Fibroblast of villous mesenchyme (primary cell): ENCODE measurements at regions not wholly inside any gene's neighbourhood (a gene's known extent, or its start where the extent isn't known, plus 50 kb on each side); places are given as distances from the start of the nearest gene placed in this dataset.

ENCODE experiments used
- DNase-seq: peaks from one replicate; pipeline ENCODE4 v3.0.0-alpha.2; 2010; ENCODE audit warnings: low read depth
- H3K4me3 ChIP-seq: 2 replicates; pipeline ENCODE4 v1.5.1; 2011; ENCODE audit warnings: low read depth, mild to moderate bottlenecking, low read length
- TF ChIP-seq, protein P1 (sequence below): IDR thresholded peaks from 2 replicates; pipeline ENCODE4 v1.5.1; 2012; ENCODE audit warnings: low read depth, mild to moderate bottlenecking, low read length; ENCODE audit not compliant: insufficient read depth

DNA sequence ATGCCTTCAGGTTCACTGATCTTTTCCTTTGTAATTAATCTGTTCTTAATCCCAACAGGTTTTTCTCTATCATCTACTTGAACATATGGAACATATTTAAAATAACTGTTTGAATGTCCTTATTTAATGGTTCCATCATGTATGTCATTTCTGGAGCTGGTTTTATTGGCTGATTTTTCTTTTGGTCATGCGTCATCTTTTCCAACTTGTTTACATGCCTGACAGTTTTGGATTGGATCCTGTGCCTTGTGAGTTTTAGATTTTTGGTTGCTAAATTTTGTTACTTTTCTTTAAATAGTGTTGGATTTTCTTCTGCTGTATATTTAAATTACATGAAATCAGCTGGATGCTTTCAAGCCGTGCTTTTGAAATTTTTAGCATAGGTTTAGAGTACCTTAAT is 237.3 kb upstream of the DAAM1 start:
- no peak for DNase-seq
- H3K4me3 ChIP-seq, result no peak overlapping the region
- TF ChIP-seq, protein P1, sequence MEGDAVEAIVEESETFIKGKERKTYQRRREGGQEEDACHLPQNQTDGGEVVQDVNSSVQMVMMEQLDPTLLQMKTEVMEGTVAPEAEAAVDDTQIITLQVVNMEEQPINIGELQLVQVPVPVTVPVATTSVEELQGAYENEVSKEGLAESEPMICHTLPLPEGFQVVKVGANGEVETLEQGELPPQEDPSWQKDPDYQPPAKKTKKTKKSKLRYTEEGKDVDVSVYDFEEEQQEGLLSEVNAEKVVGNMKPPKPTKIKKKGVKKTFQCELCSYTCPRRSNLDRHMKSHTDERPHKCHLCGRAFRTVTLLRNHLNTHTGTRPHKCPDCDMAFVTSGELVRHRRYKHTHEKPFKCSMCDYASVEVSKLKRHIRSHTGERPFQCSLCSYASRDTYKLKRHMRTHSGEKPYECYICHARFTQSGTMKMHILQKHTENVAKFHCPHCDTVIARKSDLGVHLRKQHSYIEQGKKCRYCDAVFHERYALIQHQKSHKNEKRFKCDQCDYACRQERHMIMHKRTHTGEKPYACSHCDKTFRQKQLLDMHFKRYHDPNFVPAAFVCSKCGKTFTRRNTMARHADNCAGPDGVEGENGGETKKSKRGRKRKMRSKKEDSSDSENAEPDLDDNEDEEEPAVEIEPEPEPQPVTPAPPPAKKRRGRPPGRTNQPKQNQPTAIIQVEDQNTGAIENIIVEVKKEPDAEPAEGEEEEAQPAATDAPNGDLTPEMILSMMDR, result no peak

DNA sequence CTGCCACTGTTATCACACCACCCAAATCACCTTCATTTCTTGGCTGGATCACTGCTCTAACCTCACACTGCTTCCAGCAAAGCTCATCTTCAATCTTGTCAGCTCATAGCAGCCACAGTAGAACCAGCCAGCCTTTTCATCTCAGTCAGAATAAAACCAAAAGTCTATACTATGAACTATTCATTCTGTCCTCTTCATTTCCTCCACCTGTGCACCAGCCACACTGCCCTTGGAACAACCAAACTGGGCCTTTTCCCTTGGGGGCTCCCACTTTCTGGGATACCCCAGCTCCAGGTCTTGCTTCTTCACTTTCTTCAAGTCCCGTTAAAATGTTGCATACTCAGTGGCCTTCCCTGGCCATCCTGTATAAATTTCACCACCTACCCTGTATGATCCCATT is 234.4 kb upstream of the DAAM1 start:
- TF ChIP-seq, protein P1, result no peak
- DNase-seq, result no peak
- no peak overlapping the region for H3K4me3 ChIP-seq

DNA sequence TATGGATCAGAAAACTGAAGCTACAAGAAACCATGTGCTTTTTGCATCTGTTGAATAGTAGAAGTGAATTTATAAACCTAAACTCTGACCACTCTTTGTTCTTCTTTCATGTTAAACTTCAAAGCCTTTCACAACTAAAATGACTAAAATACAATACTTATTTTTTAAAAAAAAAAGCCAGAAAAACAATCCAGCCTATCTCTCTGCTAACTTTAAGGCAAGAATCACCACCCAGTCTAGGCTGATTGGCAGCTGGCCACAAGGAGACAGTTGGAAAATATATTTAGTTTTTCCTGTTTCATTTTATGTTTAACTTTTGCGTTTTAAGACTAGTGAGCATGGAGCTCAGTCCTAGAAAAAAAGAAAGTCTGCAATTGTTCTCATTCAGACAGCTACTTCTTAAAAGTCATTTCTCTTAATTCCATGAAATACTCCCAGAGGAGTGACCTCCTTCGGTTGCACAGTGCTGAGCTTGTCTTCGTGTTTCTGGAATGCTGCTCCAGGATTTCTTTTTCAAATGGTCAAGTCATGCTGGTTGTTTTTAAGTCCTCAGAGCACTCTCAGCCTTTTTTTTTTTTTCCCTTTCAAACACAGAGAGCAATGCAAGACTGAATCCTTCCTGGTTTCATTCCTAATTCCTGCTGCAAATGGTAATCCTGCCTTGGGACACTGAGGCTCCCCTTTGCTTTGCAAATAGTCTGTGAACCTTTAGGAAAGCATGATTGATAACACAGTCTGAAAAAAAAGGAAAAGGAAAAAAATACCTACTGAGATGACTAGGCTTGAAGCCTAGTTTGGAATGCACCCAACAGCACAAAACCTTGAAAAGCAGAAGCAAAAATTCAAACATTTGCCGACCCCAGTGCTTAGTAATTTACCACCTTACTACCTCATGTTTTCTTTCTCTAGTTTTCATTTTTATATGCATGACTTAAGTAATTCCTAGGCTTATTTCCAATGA is 233.3 kb upstream of the DAAM1 start:
- no peak overlapping the region for H3K4me3 ChIP-seq
- TF ChIP-seq, protein P1, result no peak
- peak; percentile 44 for DNase-seq

DNA sequence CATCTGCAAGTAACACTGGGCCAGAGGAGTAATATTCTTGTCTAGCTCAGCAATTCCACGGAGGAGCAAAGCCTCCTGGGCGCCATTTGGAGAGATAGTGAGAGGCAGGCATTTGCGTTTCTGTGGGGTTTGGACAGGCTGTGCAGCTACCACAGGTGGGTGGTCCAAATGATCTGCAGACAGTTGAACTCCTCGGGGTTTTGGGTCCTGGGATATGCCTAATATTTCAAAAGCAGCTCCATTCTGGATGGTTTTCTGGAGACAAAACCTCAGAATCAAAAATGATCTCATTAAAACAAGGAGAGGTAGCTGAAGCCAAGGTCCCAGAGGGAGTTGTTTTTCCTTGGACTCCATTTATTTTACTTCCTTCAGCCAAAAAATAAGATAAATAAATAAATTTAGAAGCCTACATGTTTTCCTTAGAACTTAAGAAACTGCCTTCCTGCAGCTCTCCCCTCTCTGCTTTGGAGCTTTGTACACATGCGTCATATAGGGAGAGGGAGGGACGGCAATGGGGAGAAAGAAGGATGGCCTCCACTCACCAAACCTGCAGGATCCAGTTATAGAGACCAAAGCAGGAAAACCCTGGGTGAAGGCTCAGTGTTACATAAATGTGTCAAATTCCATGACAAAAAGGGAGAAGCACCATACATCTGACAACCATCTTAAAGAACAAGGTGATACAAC is 227.3 kb upstream of the DAAM1 start:
- DNase-seq, result no peak
- TF ChIP-seq, protein P1, result no peak
- no peak overlapping the region for H3K4me3 ChIP-seq

DNA sequence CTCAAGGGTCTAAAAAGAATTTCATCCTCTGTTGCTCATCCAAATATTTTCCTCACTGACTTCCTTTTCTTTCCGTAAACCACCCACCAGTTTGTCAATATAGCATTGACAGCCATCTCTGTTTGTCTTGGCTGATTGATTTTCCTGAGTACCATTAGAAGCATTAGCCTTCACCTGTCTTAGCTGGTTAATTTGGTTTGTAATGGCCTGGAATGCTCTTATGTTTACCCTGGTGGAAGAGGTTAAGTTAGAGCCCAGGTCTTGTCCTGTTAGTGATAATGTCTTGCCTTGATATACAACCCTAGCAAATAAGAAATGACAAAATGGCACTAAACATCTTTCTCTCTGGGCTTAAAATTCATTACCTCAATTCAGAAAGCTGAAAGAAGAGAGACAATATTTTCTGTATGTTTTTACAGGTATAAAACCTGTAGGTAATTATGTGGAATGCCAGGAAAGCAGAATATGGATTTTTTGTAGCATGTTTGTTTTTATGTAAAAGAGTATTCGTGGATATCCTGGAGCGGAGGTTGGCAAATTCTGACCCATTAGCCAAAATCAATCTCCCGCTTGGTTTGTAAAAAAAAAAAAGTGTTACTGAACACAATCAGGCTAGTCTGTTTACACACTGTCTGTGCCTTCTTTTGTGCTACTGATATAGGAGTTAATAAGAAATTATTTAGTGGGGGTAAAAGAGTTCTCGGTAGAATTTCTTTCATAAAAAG is 224.4 kb upstream of the DAAM1 start:
- no peak for DNase-seq
- TF ChIP-seq, protein P1, result no peak

DNA sequence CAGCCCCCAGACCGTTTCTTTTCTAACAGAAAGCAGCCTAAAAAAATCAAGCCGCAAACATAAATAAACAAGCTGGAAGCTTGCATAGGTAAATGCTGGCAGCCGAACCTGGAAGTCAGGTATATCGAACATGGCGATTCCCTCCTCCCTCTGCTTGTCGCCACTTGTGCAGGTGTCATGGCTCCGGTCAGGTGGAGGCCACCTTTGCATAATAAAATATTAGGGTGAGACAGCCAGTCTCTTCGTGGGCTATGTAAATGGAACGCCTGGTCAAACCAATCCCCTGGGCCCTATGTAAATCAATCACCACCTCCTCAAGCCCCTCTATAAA is 223.9 kb upstream of the DAAM1 start:
- H3K4me3 ChIP-seq, result no peak overlapping the region
- TF ChIP-seq, protein P1, result no peak
- DNase-seq, result no peak

More for the DNA sequence above, 224.4 kb upstream of the DAAM1 start:
- no peak overlapping the region for H3K4me3 ChIP-seq
